H1 (cell line): ENCODE measurements at regions not wholly inside any gene's neighbourhood (a gene's known extent, or its start where the extent isn't known, plus 50 kb on each side); places are given as distances from the start of the nearest gene placed in this dataset.

Source experiments
- CTCF ChIA-PET: fragments of 300-600 bp; sonication (Branson Sonifier 250); formaldehyde crosslinking; loops from one replicate; lab custom pipeline; 2021; ENCODE audit not compliant: partially characterized antibody; lab: Charles Lee
- POLR2A ChIA-PET: fragments of 300-600 bp; sonication (Branson Sonifier 250); formaldehyde crosslinking; loops from one replicate; lab custom pipeline; 2021; ENCODE audit warnings: inconsistent platforms; ENCODE audit not compliant: partially characterized antibody; lab: Charles Lee
- DNase-seq, 2 experiments: peaks; one replicate each; pipeline versions ENCODE4 v3.0.0 to v3.0.0-alpha.2; 2010 to 2022; ENCODE audit warnings: low spot score in 2 of 2, low read depth in 1 of 2, mixed read lengths in 1 of 2
- FAIRE-seq: peaks from 2 replicates; lab custom pipeline; 2011; peaks lifted over from hg19 to GRCh38; lab: Jason Lieb, UNC
- H2AFZ ChIP-seq: 2 replicates; pipeline ENCODE4 v1.8.1; 2012; ENCODE audit warnings: low read length, inconsistent platforms
- H2AK5ac ChIP-seq: 2 replicates; pipeline ENCODE4 v1.6.1; 2013; ENCODE audit warnings: low read depth, low read length
- H2BK120ac ChIP-seq: replicated peaks from 2 replicates; pipeline ENCODE3; 2013; ENCODE audit warnings: low read depth, low read length, inconsistent platforms
- H2BK12ac ChIP-seq: 2 replicates; pipeline ENCODE4 v1.6.1; 2013; ENCODE audit warnings: low read depth, low read length
- H2BK15ac ChIP-seq: 2 replicates; pipeline ENCODE4 v1.6.1; 2013; ENCODE audit warnings: low read length
- H2BK20ac ChIP-seq: 2 replicates; pipeline ENCODE4 v1.6.1; 2013; ENCODE audit warnings: low read length
- H2BK5ac ChIP-seq: 2 replicates; pipeline ENCODE4 v1.6.1; 2013; ENCODE audit warnings: low read depth, low read length
- H3K14ac ChIP-seq: 2 replicates; pipeline ENCODE4 v1.6.1; 2013; ENCODE audit warnings: inconsistent platforms; ENCODE audit not compliant: insufficient read length
- H3K18ac ChIP-seq: 2 replicates; pipeline ENCODE4 v1.6.1; 2013; ENCODE audit warnings: low read length; ENCODE audit errors: extremely low read depth
- H3K23ac ChIP-seq: 2 replicates; pipeline ENCODE4 v1.6.1; 2013; ENCODE audit warnings: inconsistent platforms; ENCODE audit not compliant: insufficient read length
- H3K23me2 ChIP-seq: 2 replicates; pipeline ENCODE4 v1.6.1; 2013; ENCODE audit warnings: low read depth, low read length
- H3K27ac ChIP-seq: 2 replicates; pipeline ENCODE4 v1.6.1; 2011; ENCODE audit warnings: low read depth, low read length, inconsistent platforms
- H3K27me3 ChIP-seq, 4 experiments: replicated peaks in 1 of 4; 1 replicate in 1 of 4; 2 replicates in 3 of 4; pipeline versions ENCODE4 v1.6.1 to v1.8.1; 2011 to 2013; ENCODE audit warnings: low read length in 3 of 4, mild to moderate bottlenecking in 3 of 4, inconsistent platforms in 2 of 4, mixed read lengths in 2 of 4, moderate library complexity in 1 of 4; ENCODE audit not compliant: control insufficient read depth in 3 of 4, insufficient read depth in 3 of 4; ENCODE audit errors: extremely low read depth in 1 of 4
- H3K36me3 ChIP-seq, 4 experiments: 2 replicates each; pipeline versions ENCODE4 v1.6.1 to v1.8.1; 2011 to 2013; ENCODE audit warnings: mild to moderate bottlenecking in 4 of 4, low read length in 3 of 4, moderate library complexity in 2 of 4, control low read depth in 1 of 4, inconsistent platforms in 1 of 4; ENCODE audit not compliant: insufficient read depth in 4 of 4, control insufficient read depth in 2 of 4
- H3K4ac ChIP-seq: replicated peaks from 2 replicates; pipeline ENCODE3; 2013; ENCODE audit warnings: low read length, low read depth, mixed read lengths, inconsistent platforms; ENCODE audit not compliant: insufficient read length
- H3K4me1 ChIP-seq, 4 experiments: replicated peaks in 1 of 4; 1 replicate in 1 of 4; 2 replicates in 3 of 4; pipeline versions ENCODE4 v1.6.1 to v1.8.1; 2011 to 2013; ENCODE audit warnings: low read length in 3 of 4, inconsistent platforms in 2 of 4, mixed read lengths in 1 of 4; ENCODE audit not compliant: insufficient read depth in 4 of 4, control insufficient read depth in 3 of 4
- H3K4me2 ChIP-seq, 2 experiments: 2 replicates each; pipeline versions ENCODE4 v1.6.1 to v1.8.1; 2011 to 2013; ENCODE audit warnings: low read depth in 2 of 2, low read length in 2 of 2, control low read depth in 1 of 2, inconsistent platforms in 1 of 2, mild to moderate bottlenecking in 1 of 2; ENCODE audit not compliant: insufficient read depth in 1 of 2
- H3K4me3 ChIP-seq, 4 experiments: fragments of 200-600, 300-600 bp in 1 of 4; sonication (generic), shearing (Covaris generic), sonication (Bioruptor Twin) in 1 of 4; 2 replicates each; pipeline versions ENCODE4 v1.5.1 to v1.8.1; 2011 to 2016; ENCODE audit warnings: low read length in 4 of 4, low read depth in 3 of 4, control low read depth in 2 of 4, inconsistent platforms in 2 of 4, mild to moderate bottlenecking in 2 of 4, mixed read lengths in 1 of 4, moderate library complexity in 1 of 4; ENCODE audit not compliant: insufficient read depth in 2 of 4; ENCODE audit errors: extremely low read depth in 1 of 4
- H3K56ac ChIP-seq: replicated peaks from 2 replicates; pipeline ENCODE3; 2013; ENCODE audit warnings: low read depth, mild to moderate bottlenecking, mixed read lengths, low read length, inconsistent platforms; ENCODE audit not compliant: insufficient read length
- H3K79me1 ChIP-seq: 2 replicates; pipeline ENCODE4 v1.6.1; 2013; ENCODE audit warnings: low read depth, low read length, control low read depth
- H3K79me2 ChIP-seq, 2 experiments: 2 replicates each; pipeline versions ENCODE4 v1.6.1 to v1.8.1; 2012 to 2013; ENCODE audit warnings: low read length in 2 of 2, mild to moderate bottlenecking in 2 of 2, inconsistent platforms in 1 of 2; ENCODE audit not compliant: insufficient read depth in 2 of 2, control insufficient read depth in 1 of 2
- H3K9ac ChIP-seq, 4 experiments: replicated peaks in 1 of 4; 1 replicate in 1 of 4; 2 replicates in 3 of 4; pipeline versions ENCODE4 v1.6.1 to v1.8.1; 2011 to 2013; ENCODE audit warnings: low read depth in 3 of 4, low read length in 3 of 4, control low read depth in 2 of 4, mild to moderate bottlenecking in 2 of 4, moderate library complexity in 2 of 4, inconsistent platforms in 1 of 4; ENCODE audit errors: extremely low read depth in 1 of 4
- H3K9me3 ChIP-seq, 2 experiments: 2 replicates each; pipeline versions ENCODE4 v1.6.1 to v1.8.1; 2012 to 2013; ENCODE audit warnings: mild to moderate bottlenecking in 2 of 2, moderate library complexity in 2 of 2, control low read depth in 1 of 2, inconsistent platforms in 1 of 2, low read depth in 1 of 2, low read length in 1 of 2, mixed read lengths in 1 of 2; ENCODE audit not compliant: insufficient read depth in 2 of 2
- H4K20me1 ChIP-seq, 2 experiments: replicated peaks in 1 of 2; 2 replicates each; pipeline versions ENCODE3 to v1.8.1; 2011 to 2013; ENCODE audit warnings: inconsistent platforms in 2 of 2, low read length in 2 of 2, mild to moderate bottlenecking in 1 of 2; ENCODE audit not compliant: insufficient read depth in 2 of 2, control insufficient read depth in 1 of 2
- H4K5ac ChIP-seq: 2 replicates; pipeline ENCODE4 v1.6.1; 2013; ENCODE audit warnings: low read length, low read depth, mixed read lengths, inconsistent platforms; ENCODE audit not compliant: insufficient read length
- H4K8ac ChIP-seq: 2 replicates; pipeline ENCODE4 v1.8.0; 2013; ENCODE audit warnings: mild to moderate bottlenecking, moderate library complexity, low read length, inconsistent platforms; ENCODE audit not compliant: insufficient read depth; ENCODE audit errors: extremely low read depth
- H4K91ac ChIP-seq: replicated peaks from 2 replicates; pipeline ENCODE3; 2013; ENCODE audit warnings: low read length, mixed read lengths, inconsistent platforms; ENCODE audit not compliant: insufficient read length
- CTCF ChIP-seq, 3 experiments: IDR thresholded peaks; 1 replicate in 2 of 3; 2 replicates in 1 of 3; pipeline versions ENCODE4 v1.5.1 to v1.6.1; 2011; ENCODE audit warnings: low read length in 3 of 3, mild to moderate bottlenecking in 3 of 3, inconsistent platforms in 2 of 3, low read depth in 1 of 3, moderate library complexity in 1 of 3; ENCODE audit not compliant: insufficient read depth in 1 of 3; ENCODE audit errors: control extremely low read depth in 1 of 3
- HDAC2 ChIP-seq, 2 experiments: fragments of 300-600 bp in 1 of 2; sonication (generic) in 1 of 2; IDR thresholded peaks; 2 replicates each; pipeline ENCODE4 v1.6.1; 2011 to 2012; ENCODE audit warnings: low read depth in 2 of 2, low read length in 2 of 2, mild to moderate bottlenecking in 2 of 2, moderate library complexity in 2 of 2, borderline replicate concordance in 1 of 2, inconsistent platforms in 1 of 2
- JUN ChIP-seq: IDR thresholded peaks from 2 replicates; pipeline ENCODE4 v1.6.1; 2011; ENCODE audit warnings: low read depth, mild to moderate bottlenecking, improper control_type of control experiment, low read length
- MAX ChIP-seq: IDR thresholded peaks from 2 replicates; pipeline ENCODE4 v1.6.1; 2012; ENCODE audit warnings: inconsistent platforms
- NANOG ChIP-seq: IDR thresholded peaks from 2 replicates; pipeline ENCODE4 v1.6.1; 2011; ENCODE audit warnings: low read length, low read depth, mild to moderate bottlenecking, inconsistent platforms; ENCODE audit not compliant: insufficient read depth, poor library complexity, severe bottlenecking
- RAD21 ChIP-seq, 2 experiments: IDR thresholded peaks in 1 of 2; conservative IDR thresholded peaks in 1 of 2; 2 replicates each; pipeline ENCODE4 v1.6.1; 2011; ENCODE audit warnings: low read depth in 2 of 2, low read length in 2 of 2, improper control_type of control experiment in 1 of 2, inconsistent platforms in 1 of 2, mild to moderate bottlenecking in 1 of 2, moderate library complexity in 1 of 2
- RXRA ChIP-seq: IDR thresholded peaks from 2 replicates; pipeline ENCODE4 v1.6.1; 2011; ENCODE audit warnings: low read depth, mild to moderate bottlenecking, low read length, moderate library complexity; ENCODE audit not compliant: insufficient read depth
- SAP30 ChIP-seq: fragments of 300-600 bp; sonication (generic); IDR thresholded peaks from 2 replicates; pipeline ENCODE4 v1.7.1; 2012; ENCODE audit warnings: low read length, moderate library complexity, mild to moderate bottlenecking, inconsistent platforms; ENCODE audit not compliant: insufficient read depth, insufficient replicate concordance
- TAF7 ChIP-seq: optimal IDR thresholded peaks from 2 replicates; pipeline ENCODE3; 2011; ENCODE audit warnings: low read depth, mild to moderate bottlenecking, inconsistent platforms, low read length, moderate library complexity, borderline replicate concordance
- TBP ChIP-seq: IDR thresholded peaks from 2 replicates; pipeline ENCODE4 v1.6.1; 2011; ENCODE audit warnings: low read depth, low read length, improper control_type of control experiment
- WGBS, 2 experiments: shearing (Covaris generic) in 1 of 2; methylation state at CpG; one replicate each; pipeline versions ENCODE4 v1.1.6 to v1.1.7; 2013 to 2015; ENCODE audit warnings: low lambda C conversion rate in 2 of 2, mixed read lengths in 2 of 2, inconsistent platforms in 1 of 2, low coverage in 1 of 2, missing lambda C conversion rate in 1 of 2; ENCODE audit not compliant: insufficient replicate concordance in 2 of 2, insufficient coverage in 1 of 2, insufficient read length in 1 of 2; ENCODE audit errors: extremely low coverage in 1 of 2, missing lambda C conversion rate in 1 of 2; 5-methylcytosine and 5-hydroxymethylcytosine counted together

GRCh38 chr18:77376733-77377094 lies 127.1 kb downstream of the GALR1 start:
- Histone ChIP-seq H3K4ac (no peak overlapping the region), H3K4me3 (no peak overlapping the region), H3K79me1 (no peaks in the 10 kb centered on the region), H3K9me3 (no peaks in the 10 kb centered on the region), H3K27ac (no peak overlapping the region), H4K8ac (no peak overlapping the region; the same call in 1 of the 2 replicates), H2BK15ac (no peak overlapping the region), H4K5ac (no peak overlapping the region), H2BK12ac (no peak overlapping the region), H3K27me3 (no peaks in the 10 kb centered on the region), H3K18ac (no peak overlapping the region), H3K79me2 (no peaks in the 10 kb centered on the region), H2AK5ac (no peak overlapping the region), H2AFZ (no peak overlapping the region), H3K9ac (no peak overlapping the region; a peak in 1 of 7 replicates), H4K91ac (no peak overlapping the region), H2BK120ac (no peak overlapping the region), H3K23me2 (no peaks in the 10 kb centered on the region), H2BK5ac (no peak overlapping the region), H3K56ac (no peak overlapping the region), H2BK20ac (no peak overlapping the region), H4K20me1 (peaks cover 0 to 2% of the 10 kb centered on the region in 2 experiments), H3K23ac (no peak overlapping the region), H3K14ac (no peak overlapping the region), H3K4me2 (no peak overlapping the region), H3K36me3 (no peaks in the 10 kb centered on the region), H3K4me1 (peaks cover 0 to 6% (median 0%) of the 10 kb centered on the region in 4 experiments; a peak in 1 of 7 replicates)
- ChIA-PET CTCF (interaction anchor here (0.9 kb wide), 1 partner anchor 272 kb away, joined by 3 read pairs; no protein-coding TSS in a partner anchor), POLR2A (no interaction called here)
- FAIRE-seq (no peak), DNase-seq (no peak)
- WGBS, 2 experiments = 82% methylated on average over 8 of the region's 8 CpGs; no CpG with 5 or more reads in 1 of the 2 experiments
- no peak for TF ChIP-seq NANOG
- TF ChIP-seq RXRA = no peak
- no peak for TF ChIP-seq MAX
- no peak for TF ChIP-seq RAD21 (IDR thresholded peaks at IDR 0.05 in 1 of 2, conservative IDR thresholded peaks at IDR 0.05 in 1 of 2; ENCODE audit: low read depth in 2 of 2, low read length in 2 of 2)
- TF ChIP-seq SAP30 = no peak
- TF ChIP-seq HDAC2 (IDR thresholded peaks at IDR 0.05; ENCODE audit: borderline replicate concordance in 1 of 2, low read depth in 2 of 2, low read length in 2 of 2) = no peak
- TF ChIP-seq JUN = no peak
- TF ChIP-seq TAF7 = no peak
- no peak for TF ChIP-seq TBP
- TF ChIP-seq CTCF (IDR thresholded peaks at IDR 0.05; ENCODE audit: control extremely low read depth in 1 of 3, insufficient read depth in 1 of 3, low read depth in 1 of 3, low read length in 3 of 3) = no peak
